NCI-H460 (cell line): ENCODE measurements at regions not wholly inside any gene's neighbourhood (a gene's known extent, or its start where the extent isn't known, plus 50 kb on each side); places are given as distances from the start of the nearest gene placed in this dataset.

Experiments
- DNase-seq: peaks from one replicate; pipeline ENCODE4 v3.0.0-alpha.2; 2016; ENCODE audit warnings: low read depth; ENCODE audit errors: extremely low read depth

DNA sequence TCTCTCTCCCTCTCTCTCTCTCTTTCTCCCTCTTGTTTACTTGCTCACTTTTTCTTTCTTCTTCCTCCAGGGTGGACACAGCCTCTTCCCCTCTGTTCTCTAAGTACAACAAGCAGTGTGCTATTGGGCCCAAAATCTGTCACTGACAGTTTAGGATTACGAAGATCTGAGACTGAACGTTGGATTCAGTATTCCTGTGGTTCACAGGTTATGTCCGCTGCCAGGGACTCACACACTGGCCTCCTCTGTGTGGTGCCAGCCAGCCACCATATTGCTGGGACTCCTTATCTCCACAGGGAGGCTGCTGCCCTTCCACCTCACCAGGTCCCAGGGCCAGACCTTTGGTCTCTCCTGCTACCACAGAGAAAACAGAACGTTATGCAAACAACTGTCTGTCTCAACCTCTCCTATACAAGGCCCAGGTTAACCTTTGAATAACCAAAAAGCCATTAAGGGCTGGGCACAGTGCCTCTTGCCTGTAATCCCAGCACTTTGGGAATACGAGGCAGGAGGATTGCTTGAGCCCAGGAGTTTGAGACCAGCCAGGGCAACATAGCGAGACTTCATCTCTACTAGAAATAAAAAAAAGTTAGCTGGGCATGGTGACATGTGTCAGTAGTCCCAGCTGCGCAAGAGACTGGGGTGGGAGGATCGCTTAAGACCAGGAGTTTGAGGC is 171.9 kb upstream of the RAB4A start:
- no peak for DNase-seq

GRCh38 chr1:229101011-229101871 is 169.7 kb upstream of the RAB4A start:
- no peak for DNase-seq

DNA sequence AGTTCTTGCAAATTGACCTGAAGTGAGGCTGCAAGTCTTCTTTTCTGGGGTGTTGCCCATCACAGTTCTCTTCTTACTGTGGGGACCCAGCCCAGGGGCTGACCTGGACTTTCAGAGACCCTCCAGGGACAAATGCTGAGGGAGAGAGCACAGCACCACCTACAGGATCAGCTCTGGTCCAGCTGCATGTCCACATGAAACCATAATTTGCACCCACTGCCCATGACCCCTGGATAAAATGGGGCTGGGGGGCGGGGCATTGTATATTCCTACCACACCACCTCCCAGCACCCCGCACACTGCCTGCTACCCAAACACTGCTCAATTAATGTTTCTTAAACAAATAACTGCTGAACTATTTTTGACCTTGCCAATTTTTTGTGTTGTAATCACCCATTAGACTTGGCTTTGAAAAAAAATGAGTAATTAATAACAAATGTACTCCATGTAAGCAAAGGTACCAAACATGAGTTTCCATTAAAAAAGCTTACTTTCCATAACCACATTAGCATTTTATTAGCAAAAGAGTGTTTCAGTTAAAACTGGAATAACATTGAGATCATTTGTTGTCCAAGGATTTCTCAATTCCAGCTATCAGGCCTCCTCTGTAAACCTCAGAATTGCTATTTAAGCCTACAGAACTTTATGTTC is 168.0 kb upstream of the RAB4A start:
- DNase-seq, result no peak

- no peak for DNase-seq
These were observed 166.3 kb upstream of the RAB4A start for GRCh38 chr1:229104654-229105053.

- no peak for DNase-seq
These were observed 165.8 kb upstream of the RAB4A start for GRCh38 chr1:229105109-229105508.

- DNase-seq, result no peak
These were observed 164.9 kb upstream of the RAB4A start for GRCh38 chr1:229105822-229106525.

DNA sequence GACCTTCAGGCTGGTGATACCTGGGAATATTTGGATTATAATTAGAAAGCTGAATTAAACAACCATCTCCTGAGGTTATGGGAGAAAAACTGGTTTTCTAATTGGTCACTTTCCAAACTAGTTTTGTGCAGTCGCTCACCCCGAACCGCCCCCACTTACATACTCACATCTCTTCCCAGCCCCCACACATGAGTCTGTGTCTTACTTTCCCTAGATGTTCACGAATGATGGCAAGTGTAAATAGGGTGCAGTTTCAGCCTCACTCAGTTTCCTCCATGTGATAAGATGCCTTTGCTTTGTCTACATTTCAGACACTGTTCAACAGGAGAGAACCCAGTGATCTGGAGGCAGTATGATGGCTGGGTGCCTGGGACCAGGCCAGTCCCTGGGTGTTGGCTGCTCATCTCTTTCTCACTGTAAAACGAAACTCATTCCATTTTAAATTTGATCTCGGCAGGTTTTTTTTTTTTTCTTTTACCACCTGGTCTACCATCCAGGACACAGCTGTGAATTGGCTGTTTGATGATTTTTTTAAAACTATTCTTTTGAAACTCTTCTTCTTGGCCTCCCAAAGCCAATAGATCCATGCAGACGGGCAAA is 164.3 kb upstream of the RAB4A start:
- no peak for DNase-seq

DNA sequence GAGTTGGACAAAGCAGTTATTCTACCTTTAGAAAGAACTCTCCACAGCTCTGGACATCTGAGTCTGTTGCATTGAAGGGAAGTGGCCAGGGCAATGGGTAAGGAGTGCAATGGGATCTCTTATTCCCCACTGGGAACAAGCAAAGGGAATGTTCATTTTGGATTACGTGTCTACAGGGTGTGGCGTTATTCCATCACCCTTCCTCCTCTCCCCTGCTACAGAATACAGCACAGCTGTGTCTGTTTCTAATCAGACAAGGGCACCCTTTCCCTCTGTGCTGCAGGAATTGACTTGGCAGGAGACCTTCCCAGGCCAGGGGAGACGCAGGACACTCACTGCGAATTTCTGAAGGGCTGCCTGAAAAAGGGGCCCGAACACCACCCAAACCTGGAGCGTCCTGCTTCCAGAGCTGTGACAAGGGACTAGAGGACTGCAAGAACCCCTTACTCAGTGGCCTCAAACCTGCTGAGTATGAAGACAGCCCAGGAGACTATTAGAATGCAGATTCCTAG is 163.6 kb upstream of the RAB4A start:
- DNase-seq, result no peak

GRCh38 chr1:229107972-229108371 is 162.9 kb upstream of the RAB4A start:
- no peak for DNase-seq

DNA sequence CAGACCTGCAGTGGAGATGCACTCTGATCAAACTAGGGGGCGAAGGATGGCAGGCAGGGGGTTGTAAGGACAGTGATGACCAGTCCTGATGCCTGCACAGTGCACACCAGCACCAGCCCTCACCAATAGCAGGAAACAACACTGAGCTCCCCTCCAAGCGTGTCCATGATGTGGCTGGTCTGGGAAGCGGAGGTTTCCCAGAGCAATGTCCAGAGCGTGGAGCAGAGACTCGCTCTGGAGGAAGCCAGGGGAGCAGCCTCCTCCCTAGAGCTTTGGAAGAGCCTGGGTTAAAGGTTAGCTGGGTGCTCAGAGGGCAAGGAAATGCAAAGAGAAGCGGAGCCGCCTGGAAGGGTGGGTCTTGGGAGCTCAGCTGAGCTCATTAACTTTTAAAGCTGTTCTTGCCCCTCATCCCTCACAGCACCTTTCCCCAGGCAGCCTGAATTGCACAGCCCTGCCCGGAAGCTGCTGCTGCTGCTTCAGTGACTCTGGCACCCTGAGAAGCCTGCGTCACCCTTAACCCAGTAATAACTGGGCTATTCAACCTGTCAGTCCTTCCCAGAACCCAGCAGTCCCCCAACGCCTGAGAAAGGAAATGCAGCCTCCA is 162.2 kb upstream of the RAB4A start:
- no peak for DNase-seq

DNA sequence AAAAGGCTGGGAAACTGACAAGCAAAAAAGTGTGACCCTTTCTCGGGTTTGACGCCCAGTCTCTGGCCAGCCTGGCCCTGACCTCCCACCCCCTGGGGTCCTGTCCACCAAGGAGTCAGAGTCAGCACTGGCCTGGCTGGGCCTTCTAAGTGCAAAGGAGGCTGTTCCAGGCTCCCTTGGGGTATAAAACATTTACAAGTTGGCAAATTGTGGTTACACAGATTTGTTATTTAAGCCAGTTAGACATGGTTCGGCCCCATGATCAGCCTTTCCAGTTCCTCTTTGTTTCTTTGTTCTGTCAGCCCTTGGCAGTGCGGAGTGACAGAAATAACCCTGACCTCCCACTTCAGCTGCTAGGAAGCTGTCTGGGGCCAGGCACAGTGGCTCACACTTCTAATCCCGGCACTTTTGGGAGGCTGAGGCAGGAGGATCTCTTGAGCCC is 161.6 kb upstream of the RAB4A start:
- no peak for DNase-seq

DNA sequence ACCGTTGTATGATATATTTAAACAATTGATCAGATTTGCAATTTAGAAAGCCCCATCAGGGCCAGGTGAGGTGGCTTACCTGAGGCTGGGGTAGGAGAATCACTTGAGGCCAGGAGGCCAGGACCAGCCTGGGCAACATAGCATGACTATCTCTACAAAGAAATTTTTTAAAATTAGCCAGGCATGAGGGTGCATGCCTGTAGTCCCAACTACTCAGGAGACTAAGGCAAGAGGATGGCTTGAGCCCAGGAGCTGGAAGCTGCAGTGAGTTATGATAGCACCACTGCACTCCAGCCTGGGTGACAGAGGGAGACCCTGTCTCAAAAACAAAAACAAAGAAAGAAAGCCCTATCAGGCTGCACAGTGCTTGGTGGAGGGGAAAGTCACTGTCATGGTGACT is 159.9 kb upstream of the RAB4A start:
- DNase-seq, result no peak

DNA sequence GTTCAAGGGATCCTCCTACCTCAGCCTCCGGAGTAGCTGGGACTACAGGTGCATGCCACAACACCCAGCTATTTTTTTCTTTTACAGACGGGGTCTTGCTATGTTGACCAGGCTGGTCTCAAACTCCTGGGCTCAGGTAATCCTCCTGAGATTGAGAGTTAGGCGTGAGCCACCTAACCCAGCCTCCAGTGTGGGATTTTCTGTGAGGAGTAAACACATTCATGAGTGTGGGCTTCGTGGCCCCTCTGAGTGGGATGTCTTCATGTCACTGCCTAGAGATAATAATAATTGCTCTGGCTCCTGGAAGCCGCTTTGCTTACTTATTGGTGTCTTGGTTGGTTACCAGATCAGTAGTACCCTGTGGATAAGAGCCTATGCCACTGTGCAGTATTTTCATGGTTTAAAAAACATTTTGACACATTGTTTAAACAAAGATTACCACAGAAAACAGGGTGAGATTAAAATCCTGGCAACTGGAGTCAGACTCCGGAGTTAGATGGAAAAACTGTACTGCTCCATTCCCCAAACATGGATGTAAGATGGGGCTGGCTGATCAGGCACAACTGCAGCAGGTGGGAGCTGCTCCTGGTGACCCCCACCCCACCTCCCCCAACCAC is 159.1 kb upstream of the RAB4A start:
- DNase-seq, result no peak

DNA sequence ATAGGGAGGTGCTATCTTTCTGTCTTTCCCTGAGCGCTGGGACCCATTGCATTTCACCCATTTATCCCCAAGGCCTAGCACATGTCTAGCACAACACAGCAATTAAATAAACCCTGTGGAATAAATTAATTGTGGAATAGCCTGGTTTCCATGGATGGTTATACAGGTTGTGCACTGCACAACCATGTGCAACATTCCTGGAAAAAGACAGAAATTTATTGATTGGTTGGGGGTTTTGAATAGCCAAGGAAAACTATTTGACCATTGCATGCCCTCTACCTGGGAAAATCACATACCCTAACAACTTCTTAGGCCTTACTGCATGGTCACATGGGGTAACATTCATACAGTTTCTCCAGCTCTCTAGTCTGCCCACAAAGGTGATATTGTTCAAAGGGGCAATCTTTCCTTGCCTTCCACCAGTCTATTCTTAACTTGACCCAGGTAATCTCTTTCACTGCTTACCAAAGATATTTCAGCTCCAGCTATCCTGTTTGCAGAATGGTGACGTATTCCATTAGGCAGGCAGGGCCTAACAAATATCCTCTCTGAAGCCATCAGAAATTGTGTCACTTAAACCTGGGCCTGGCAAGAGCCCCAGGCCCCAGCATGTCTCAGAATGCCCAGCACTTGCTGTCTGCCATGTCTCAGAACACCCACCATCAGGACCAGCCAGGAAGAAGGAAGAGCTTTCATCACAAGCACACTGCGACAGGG is 157.9 kb upstream of the RAB4A start:
- no peak for DNase-seq

DNA sequence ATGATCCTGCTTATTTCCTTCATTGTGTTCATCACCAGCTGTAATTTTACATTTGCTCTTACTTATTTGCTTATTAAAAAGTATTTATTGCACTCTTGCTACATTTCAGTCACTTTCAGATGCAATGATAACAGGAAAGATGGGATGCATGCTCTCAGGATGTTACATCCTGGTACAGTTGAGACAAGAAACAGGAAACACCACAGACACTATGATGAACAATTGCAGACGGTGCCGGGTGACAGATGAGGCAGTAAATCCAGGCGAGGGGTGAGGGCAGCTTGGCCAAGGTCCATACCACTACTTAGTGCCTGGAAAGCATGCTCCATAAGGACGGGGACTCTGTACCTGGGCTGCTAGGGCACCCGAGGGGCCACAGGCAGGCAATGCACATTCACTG is 156.6 kb upstream of the RAB4A start:
- DNase-seq, result no peak

DNA sequence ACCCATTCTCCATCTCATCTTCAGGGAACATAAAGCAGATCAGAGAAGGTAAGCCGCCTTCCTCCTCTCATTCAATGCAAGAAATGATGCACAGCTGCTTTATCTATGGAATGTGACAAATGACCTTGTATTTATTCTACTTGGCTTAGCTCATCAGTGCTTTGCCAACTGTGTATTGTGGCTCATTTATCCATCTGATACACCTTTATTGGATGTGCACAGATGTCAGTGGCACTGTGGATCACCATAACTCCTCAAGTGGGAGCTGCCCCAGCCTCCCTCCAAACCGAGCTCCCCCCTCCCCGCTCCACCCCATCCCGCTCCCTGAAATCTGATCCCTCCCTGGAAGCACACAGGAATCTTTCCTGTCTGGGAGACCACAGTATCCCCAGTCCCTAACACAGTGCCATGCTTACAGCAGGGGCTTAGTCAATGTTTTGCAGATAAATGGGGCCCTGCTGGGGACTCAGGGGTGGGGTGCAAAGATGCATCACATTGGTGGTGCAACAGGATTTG is 156.0 kb upstream of the RAB4A start:
- no peak for DNase-seq

DNA sequence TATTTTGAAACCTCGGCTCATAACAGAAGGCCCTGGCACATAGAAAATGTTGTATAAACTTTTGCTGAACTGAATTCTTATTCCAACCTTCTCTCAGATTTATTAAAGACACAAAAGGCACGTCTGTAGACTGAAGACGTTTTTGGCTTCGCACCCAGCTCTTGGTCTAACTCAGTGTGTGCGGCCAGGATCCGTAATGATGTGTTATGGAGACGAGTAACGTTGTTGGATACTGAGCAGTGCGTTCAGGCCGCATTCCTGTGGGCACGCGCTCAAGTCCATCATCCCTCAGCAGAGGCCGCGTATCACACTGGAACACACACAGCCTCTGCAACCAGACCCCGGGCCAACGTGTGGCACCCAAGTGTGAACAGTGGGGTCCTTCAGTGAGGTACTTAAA is 154.8 kb upstream of the RAB4A start:
- DNase-seq, result no peak

DNA sequence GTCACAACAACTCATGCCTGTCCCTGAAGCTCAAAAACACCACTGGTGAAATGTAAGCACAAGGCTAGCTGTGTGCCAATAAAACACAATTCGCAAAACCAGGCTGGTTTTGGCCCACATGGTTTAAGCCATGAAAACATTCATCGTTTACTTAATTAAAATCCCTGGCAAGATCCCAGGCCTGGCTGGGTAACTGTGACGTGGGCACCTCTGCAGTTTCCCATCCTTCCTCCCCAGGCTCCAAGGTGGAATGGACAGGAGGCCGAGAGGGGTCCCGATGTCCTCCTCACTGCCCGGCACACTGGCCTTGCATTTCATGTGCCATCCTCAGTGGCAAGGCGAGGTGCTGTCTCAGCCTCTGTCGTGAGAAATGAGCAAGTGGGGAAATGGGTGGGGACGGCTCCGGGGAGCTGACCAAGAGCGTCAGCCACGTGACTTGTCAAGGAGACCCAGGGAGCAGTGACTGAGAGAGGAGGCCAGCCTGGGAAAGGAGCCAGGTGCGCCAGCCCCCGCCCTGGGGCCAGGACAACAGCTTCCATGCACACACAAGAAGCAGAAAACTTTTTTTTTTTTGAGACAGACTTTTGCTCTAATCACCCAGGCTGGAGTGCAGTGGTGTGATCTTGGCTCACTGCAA is 153.1 kb upstream of the RAB4A start:
- DNase-seq, result no peak
